Breast epithelium (tissue), 3 donors: ENCODE measurements at regions not wholly inside any gene's neighbourhood (a gene's known extent, or its start where the extent isn't known, plus 50 kb on each side); places are given as distances from the start of the nearest gene placed in this dataset.

Experiments
- POLR2A ChIP-seq: fragments of 450-650 bp; IDR thresholded peaks from one replicate; pipeline ENCODE4 v1.6.1; 2016; ENCODE audit warnings: antibody characterized with exemption, mild to moderate bottlenecking, moderate library complexity
- POLR2AphosphoS5 ChIP-seq, 3 donors: sonication (generic); formaldehyde crosslinking; IDR thresholded peaks; one replicate each; pipeline ENCODE4 v1.6.1; 2017; ENCODE audit warnings: antibody characterized with exemption in 3 of 3
- TF ChIP-seq, protein P1 (sequence below), 3 donors: fragments of 450-650 bp; IDR thresholded peaks; one replicate each; pipeline ENCODE4 v1.5.1; 2016 to 2017; ENCODE audit warnings: antibody characterized with exemption in 3 of 3, mild to moderate bottlenecking in 3 of 3, moderate library complexity in 3 of 3

DNA sequence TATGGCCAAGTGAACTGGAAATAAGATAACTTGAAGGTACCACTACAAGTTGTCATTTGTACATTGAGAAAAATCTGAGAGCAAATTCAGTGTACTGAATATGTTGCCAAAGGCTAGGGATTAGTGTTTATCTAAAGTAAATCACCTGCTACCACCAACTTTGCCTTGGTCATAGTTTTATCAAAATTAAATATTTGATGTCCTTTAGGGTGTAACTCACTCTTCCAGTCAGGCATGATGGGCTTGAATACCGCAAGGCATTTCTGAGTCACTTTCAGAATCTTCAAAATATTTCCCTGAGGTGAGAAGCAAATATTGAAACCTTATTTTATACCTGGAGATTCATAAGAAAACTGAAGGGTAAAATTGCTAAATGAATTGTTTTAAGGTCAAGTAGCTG lies 1338.6 kb upstream of the ACO1 start:
- TF ChIP-seq, protein P1, sequence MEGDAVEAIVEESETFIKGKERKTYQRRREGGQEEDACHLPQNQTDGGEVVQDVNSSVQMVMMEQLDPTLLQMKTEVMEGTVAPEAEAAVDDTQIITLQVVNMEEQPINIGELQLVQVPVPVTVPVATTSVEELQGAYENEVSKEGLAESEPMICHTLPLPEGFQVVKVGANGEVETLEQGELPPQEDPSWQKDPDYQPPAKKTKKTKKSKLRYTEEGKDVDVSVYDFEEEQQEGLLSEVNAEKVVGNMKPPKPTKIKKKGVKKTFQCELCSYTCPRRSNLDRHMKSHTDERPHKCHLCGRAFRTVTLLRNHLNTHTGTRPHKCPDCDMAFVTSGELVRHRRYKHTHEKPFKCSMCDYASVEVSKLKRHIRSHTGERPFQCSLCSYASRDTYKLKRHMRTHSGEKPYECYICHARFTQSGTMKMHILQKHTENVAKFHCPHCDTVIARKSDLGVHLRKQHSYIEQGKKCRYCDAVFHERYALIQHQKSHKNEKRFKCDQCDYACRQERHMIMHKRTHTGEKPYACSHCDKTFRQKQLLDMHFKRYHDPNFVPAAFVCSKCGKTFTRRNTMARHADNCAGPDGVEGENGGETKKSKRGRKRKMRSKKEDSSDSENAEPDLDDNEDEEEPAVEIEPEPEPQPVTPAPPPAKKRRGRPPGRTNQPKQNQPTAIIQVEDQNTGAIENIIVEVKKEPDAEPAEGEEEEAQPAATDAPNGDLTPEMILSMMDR (IDR thresholded peaks at IDR 0.05), result no peak
- TF ChIP-seq POLR2A, result no peak
- no peak for TF ChIP-seq POLR2AphosphoS5 (IDR thresholded peaks at IDR 0.05)
